Stomach smooth muscle (tissue), 2 donors: ENCODE measurements at regions not wholly inside any gene's neighbourhood (a gene's known extent, or its start where the extent isn't known, plus 50 kb on each side); places are given as distances from the start of the nearest gene placed in this dataset.

Experiments
- H3K27ac ChIP-seq: one replicate; pipeline ENCODE4 v1.7.0; 2013; ENCODE audit warnings: mild to moderate bottlenecking, low read length, inconsistent platforms
- H3K27me3 ChIP-seq, 2 donors: one replicate each; pipeline ENCODE4 v1.7.0; 2013; ENCODE audit warnings: low read length in 2 of 2; ENCODE audit not compliant: insufficient read depth in 2 of 2, control insufficient read depth in 1 of 2
- H3K36me3 ChIP-seq, 2 donors: one replicate each; pipeline ENCODE4 v1.7.0; 2013; ENCODE audit warnings: low read length in 2 of 2; ENCODE audit not compliant: control insufficient read depth in 2 of 2, insufficient read depth in 2 of 2
- H3K4me1 ChIP-seq: one replicate; pipeline ENCODE4 v1.7.0; 2013; ENCODE audit warnings: low read length; ENCODE audit not compliant: control insufficient read depth, insufficient read depth
- H3K4me3 ChIP-seq, 2 donors: one replicate each; pipeline ENCODE4 v1.7.0; 2013; ENCODE audit warnings: low read length in 2 of 2
- H3K9ac ChIP-seq, 2 donors: one replicate each; pipeline ENCODE4 v1.7.0; 2013; ENCODE audit warnings: low read length in 2 of 2, mild to moderate bottlenecking in 1 of 2
- H3K9me3 ChIP-seq, 2 donors: one replicate each; pipeline ENCODE4 v1.7.0; 2013; ENCODE audit warnings: low read length in 2 of 2; ENCODE audit not compliant: control insufficient read depth in 2 of 2
- donor health status: healthy.
- donor health status: Pancreatic carcinoma.

- no peaks in the 10 kb centered on the region for H3K4me1 ChIP-seq
- H3K27me3 ChIP-seq = no peaks in the 10 kb centered on the region
- H3K4me3 ChIP-seq = no peak overlapping the region
- no peak overlapping the region for H3K9ac ChIP-seq
- H3K36me3 ChIP-seq = no peaks in the 10 kb centered on the region
- peaks cover 0 to 3% of the 10 kb centered on the region in 2 donors for H3K9me3 ChIP-seq
- no peak overlapping the region for H3K27ac ChIP-seq
Observed at GRCh38 chr4:71151054-71151453, 157.6 kb downstream of the DCK start.

- Histone ChIP-seq H3K36me3 (no peaks in the 10 kb centered on the region), H3K9me3 (no peaks in the 10 kb centered on the region), H3K4me1 (no peaks in the 10 kb centered on the region), H3K4me3 (no peak overlapping the region), H3K9ac (no peak overlapping the region), H3K27me3 (no peaks in the 10 kb centered on the region), H3K27ac (no peak overlapping the region)
Observed at GRCh38 chr4:71156616-71157015, 163.2 kb downstream of the DCK start.

- Histone ChIP-seq H3K27ac (no peak overlapping the region), H3K27me3 (no peaks in the 10 kb centered on the region), H3K4me1 (no peaks in the 10 kb centered on the region), H3K4me3 (no peak overlapping the region), H3K36me3 (no peaks in the 10 kb centered on the region), H3K9me3 (no peaks in the 10 kb centered on the region), H3K9ac (no peak overlapping the region)
Observed at GRCh38 chr4:71162386-71162785, 168.9 kb downstream of the DCK start.

- Histone ChIP-seq H3K4me3 (no peak overlapping the region), H3K4me1 (no peaks in the 10 kb centered on the region), H3K27me3 (no peaks in the 10 kb centered on the region), H3K9ac (no peak overlapping the region), H3K36me3 (no peaks in the 10 kb centered on the region), H3K27ac (no peak overlapping the region), H3K9me3 (no peaks in the 10 kb centered on the region)
Observed at GRCh38 chr4:71163317-71163716, 169.9 kb downstream of the DCK start.

GRCh38 chr4:71167083-71167482 is 171.7 kb upstream of the SLC4A4 start:
- Histone ChIP-seq H3K9me3 (no peaks in the 10 kb centered on the region), H3K4me3 (no peak overlapping the region), H3K4me1 (no peaks in the 10 kb centered on the region), H3K27me3 (no peaks in the 10 kb centered on the region), H3K27ac (no peak overlapping the region), H3K36me3 (no peaks in the 10 kb centered on the region), H3K9ac (no peak overlapping the region)

- H3K4me1 ChIP-seq = no peaks in the 10 kb centered on the region
- no peaks in the 10 kb centered on the region for H3K27me3 ChIP-seq
- H3K9ac ChIP-seq = no peak overlapping the region
- H3K36me3 ChIP-seq = no peaks in the 10 kb centered on the region
- H3K27ac ChIP-seq = no peak overlapping the region
- H3K4me3 ChIP-seq = no peak overlapping the region
- H3K9me3 ChIP-seq = no peaks in the 10 kb centered on the region
Observed at GRCh38 chr4:71171592-71171991, 167.2 kb upstream of the SLC4A4 start.

GRCh38 chr4:71181332-71181731 is 157.5 kb upstream of the SLC4A4 start:
- H3K9ac ChIP-seq = no peak overlapping the region
- H3K9me3 ChIP-seq = no peaks in the 10 kb centered on the region
- no peak overlapping the region for H3K4me3 ChIP-seq
- H3K4me1 ChIP-seq = no peaks in the 10 kb centered on the region
- H3K36me3 ChIP-seq = no peaks in the 10 kb centered on the region
- H3K27me3 ChIP-seq = no peaks in the 10 kb centered on the region
- no peak overlapping the region for H3K27ac ChIP-seq

GRCh38 chr4:71184195-71184781 is 154.5 kb upstream of the SLC4A4 start:
- no peak overlapping the region for H3K27ac ChIP-seq

GRCh38 chr4:71185037-71185436 is 153.8 kb upstream of the SLC4A4 start:
- no peak overlapping the region for H3K9ac ChIP-seq
- no peaks in the 10 kb centered on the region for H3K36me3 ChIP-seq
- H3K9me3 ChIP-seq = no peaks in the 10 kb centered on the region
- peaks cover 6% of the 10 kb centered on the region for H3K4me1 ChIP-seq
- no peak overlapping the region for H3K27ac ChIP-seq
- no peak overlapping the region for H3K4me3 ChIP-seq
- H3K27me3 ChIP-seq = no peaks in the 10 kb centered on the region

More at GRCh38 chr4:71184195-71184781, 154.5 kb upstream of the SLC4A4 start:
- H3K9me3 ChIP-seq = no peaks in the 10 kb centered on the region
- H3K4me3 ChIP-seq = no peak overlapping the region
- H3K36me3 ChIP-seq = no peaks in the 10 kb centered on the region
- H3K27me3 ChIP-seq = no peaks in the 10 kb centered on the region
- H3K4me1 ChIP-seq = peaks cover 6% of the 10 kb centered on the region
- no peak overlapping the region for H3K9ac ChIP-seq

GRCh38 chr4:71186257-71186565 is 152.6 kb upstream of the SLC4A4 start:
- peaks cover 6% of the 10 kb centered on the region for H3K4me1 ChIP-seq
- H3K36me3 ChIP-seq = no peaks in the 10 kb centered on the region
- H3K4me3 ChIP-seq = peak overlapping the region; percentile 63 to 76
- no peaks in the 10 kb centered on the region for H3K27me3 ChIP-seq
- no peak overlapping the region for H3K27ac ChIP-seq
- no peaks in the 10 kb centered on the region for H3K9me3 ChIP-seq
- H3K9ac ChIP-seq = peak overlapping the region in 1 of 2 donors; percentile 12

GRCh38 chr4:71186566-71187403 is 152.0 kb upstream of the SLC4A4 start:
- Histone ChIP-seq H3K9me3 (no peaks in the 10 kb centered on the region), H3K9ac (peak overlapping the region in 1 of 2 donors; percentile 6), H3K27ac (no peak overlapping the region), H3K4me3 (peak overlapping the region; percentile 70 to 76), H3K27me3 (no peaks in the 10 kb centered on the region), H3K36me3 (no peaks in the 10 kb centered on the region), H3K4me1 (peaks cover 6% of the 10 kb centered on the region)
